ENCODE measurements at regions not wholly inside any gene's neighbourhood (a gene's known extent, or its start where the extent isn't known, plus 50 kb on each side); places are given as distances from the start of the nearest gene placed in this dataset.

GRCh38 chr4:123554801-123555232 is 158.2 kb downstream of the SPRY1 start:
- peak overlapping the region; percentile 80 for H3K27ac ChIP-seq
- no peak for TF ChIP-seq CTCF (conservative IDR thresholded peaks at IDR 0.05)
- no peak for TF ChIP-seq ZFX (IDR thresholded peaks at IDR 0.05)

GRCh38 chr4:123555233-123555806 is 158.7 kb downstream of the SPRY1 start:
- H3K27ac ChIP-seq, result peak overlapping the region; percentile 80
- TF ChIP-seq ZFX (IDR thresholded peaks at IDR 0.05), result peak; percentile 27; the same call in 1 of the 2 replicates
- no peak for TF ChIP-seq CTCF (conservative IDR thresholded peaks at IDR 0.05)

GRCh38 chr4:123555807-123556273 is 159.2 kb downstream of the SPRY1 start:
- TF ChIP-seq ZFX (IDR thresholded peaks at IDR 0.05) (0 out of 2 replicates have a peak, but pooled peaks have one; percentile 7), CTCF (conservative IDR thresholded peaks at IDR 0.05) (no peak)
- H3K27ac ChIP-seq, result peak overlapping the region; percentile 80

- no peak overlapping the region for H3K27ac ChIP-seq
- TF ChIP-seq ZFX (IDR thresholded peaks at IDR 0.05), result no peak
- no peak for TF ChIP-seq CTCF (conservative IDR thresholded peaks at IDR 0.05)
Measured at GRCh38 chr4:123556526-123556925, 159.9 kb downstream of the SPRY1 start.

- TF ChIP-seq ZFX (IDR thresholded peaks at IDR 0.05) (no peak), CTCF (conservative IDR thresholded peaks at IDR 0.05) (no peak)
- H3K27ac ChIP-seq, result no peak overlapping the region
Measured at GRCh38 chr4:123557857-123558536, 161.4 kb downstream of the SPRY1 start.

GRCh38 chr4:123558865-123559264 is 162.3 kb downstream of the SPRY1 start:
- TF ChIP-seq ZFX (IDR thresholded peaks at IDR 0.05) (no peak), CTCF (conservative IDR thresholded peaks at IDR 0.05) (no peak)
- no peak overlapping the region for H3K27ac ChIP-seq
